Caco-2 (cell line): ENCODE measurements at regions not wholly inside any gene's neighbourhood (a gene's known extent, or its start where the extent isn't known, plus 50 kb on each side); places are given as distances from the start of the nearest gene placed in this dataset.

ENCODE experiments used
- BruUV-seq: library from RNA; stranded (reverse); fragments of 400-500 nt; replicated peaks from 2 replicates; lab custom pipeline; 2021; lab: Mats Ljungman, UMichigan
- CTCF ChIA-PET: fragments of 300-600 bp; sonication (Branson Sonifier 250); formaldehyde crosslinking; loops from one replicate; lab custom pipeline; 2022; ENCODE audit warnings: antibody characterized with exemption; lab: Charles Lee
- POLR2A ChIA-PET: fragments of 300-600 bp; sonication (Branson Sonifier 250); formaldehyde crosslinking; loops from one replicate; lab custom pipeline; 2022; ENCODE audit warnings: antibody characterized with exemption; lab: Charles Lee
- DNase-seq, 2 experiments: peaks; one replicate each; pipeline versions ENCODE4 v3.0.0 to v3.0.0-alpha.2; 2020 to 2022
- H3K27me3 ChIP-seq: replicated peaks from 2 replicates; pipeline ENCODE4 v1.6.0; 2011; ENCODE audit warnings: low read length; ENCODE audit not compliant: control insufficient read depth, insufficient read depth
- H3K36me3 ChIP-seq: 2 replicates; pipeline ENCODE4 v1.5.1; 2011; ENCODE audit warnings: low read length; ENCODE audit not compliant: control insufficient read depth, insufficient read depth
- H3K4me1 ChIP-seq: fragments of 250-450 bp; sonication (Bioruptor Pico); 2 replicates; pipeline ENCODE4 v1.5.1; 2020; ENCODE audit warnings: mild to moderate bottlenecking
- H3K4me3 ChIP-seq: 2 replicates; pipeline ENCODE4 v1.5.1; 2011; ENCODE audit warnings: low read depth, mild to moderate bottlenecking, control low read depth, low read length
- H3K9me3 ChIP-seq: fragments of 250-450 bp; sonication (Bioruptor Pico); 2 replicates; pipeline ENCODE4 v1.5.1; 2020; ENCODE audit warnings: mild to moderate bottlenecking, moderate library complexity
- H3K27ac Mint-ChIP-seq: one replicate; pipeline ENCODE4 v1.8.0; 2022; ENCODE audit warnings: mixed read lengths; ENCODE audit not compliant: unreplicated experiment
- H3K27me3 Mint-ChIP-seq: one replicate; pipeline ENCODE4 v1.8.0; 2022; ENCODE audit warnings: mixed read lengths; ENCODE audit not compliant: insufficient read depth, unreplicated experiment
- H3K36me3 Mint-ChIP-seq: one replicate; pipeline ENCODE4 v1.8.0; 2022; ENCODE audit warnings: mild to moderate bottlenecking, mixed read lengths; ENCODE audit not compliant: insufficient read depth, unreplicated experiment
- H3K4me1 Mint-ChIP-seq: one replicate; pipeline ENCODE4 v1.8.0; 2022; ENCODE audit warnings: low read depth, mixed read lengths; ENCODE audit not compliant: unreplicated experiment
- H3K4me3 Mint-ChIP-seq: one replicate; pipeline ENCODE4 v1.8.0; 2022; ENCODE audit warnings: mild to moderate bottlenecking, moderate library complexity, mixed read lengths; ENCODE audit not compliant: unreplicated experiment
- H3K9me3 Mint-ChIP-seq: one replicate; pipeline ENCODE4 v1.8.0; 2022; ENCODE audit warnings: mixed read lengths; ENCODE audit not compliant: unreplicated experiment
- CTCF ChIP-seq, 2 experiments: fragments of 200-600 bp in 1 of 2; IDR thresholded peaks; 1 replicate in 1 of 2; 2 replicates in 1 of 2; pipeline versions ENCODE4 v1.5.1 to v1.8.0; 2011 to 2022; ENCODE audit warnings: antibody characterized with exemption in 1 of 2, control low read depth in 1 of 2, inconsistent platforms in 1 of 2, low read depth in 1 of 2, low read length in 1 of 2, mild to moderate bottlenecking in 1 of 2, moderate library complexity in 1 of 2; ENCODE audit not compliant: insufficient read depth in 1 of 2, severe bottlenecking in 1 of 2, unreplicated experiment in 1 of 2
- intact Hi-C: fragments of 100-400 bp; cut with micrococcal nuclease; formaldehyde crosslinking; loops from one replicate; pipeline ENCODE4 v1.10.0; 2022; ENCODE audit not compliant: unreplicated experiment

GRCh38 chr15:95998935-95999334 lies 331.6 kb upstream of the NR2F2 start:
- no peaks in the 10 kb centered on the region for H3K27me3 ChIP-seq
- Mint-ChIP-seq H3K27me3 (no peaks in the 10 kb centered on the region), H3K4me1 (no peaks in the 10 kb centered on the region), H3K9me3 (no peaks in the 10 kb centered on the region), H3K36me3 (no peaks in the 10 kb centered on the region), H3K27ac (no peak overlapping the region), H3K4me3 (no peak overlapping the region)
- H3K9me3 ChIP-seq: no peaks in the 10 kb centered on the region
- H3K4me1 ChIP-seq: peaks cover 9% of the 10 kb centered on the region
- no TSS peak for BruUV-seq
- no peak overlapping the region for H3K4me3 ChIP-seq
- CTCF ChIA-PET: no interaction called here
- intact Hi-C loops: no loop called here
- POLR2A ChIA-PET: no interaction called here
- no peak for TF ChIP-seq CTCF (IDR thresholded peaks at IDR 0.05; ENCODE audit: insufficient read depth in 1 of 2, low read depth in 1 of 2, low read length in 1 of 2, severe bottlenecking in 1 of 2, unreplicated experiment in 1 of 2)
- no peaks in the 10 kb centered on the region for H3K36me3 ChIP-seq
- DNase-seq: no peak

GRCh38 chr15:96002890-96003859 lies 327.3 kb upstream of the NR2F2 start:
- Histone ChIP-seq H3K36me3 (no peaks in the 10 kb centered on the region), H3K9me3 (no peaks in the 10 kb centered on the region), H3K4me1 (peaks cover 9% of the 10 kb centered on the region), H3K27me3 (no peaks in the 10 kb centered on the region), H3K4me3 (no peak overlapping the region)
- H3K27ac Mint-ChIP-seq: no peak overlapping the region
- no TSS peak for BruUV-seq
- no peaks in the 10 kb centered on the region for H3K27me3 Mint-ChIP-seq
- H3K4me3 Mint-ChIP-seq: no peak overlapping the region
- ChIA-PET POLR2A (no interaction called here), CTCF (no interaction called here)
- H3K4me1 Mint-ChIP-seq: no peaks in the 10 kb centered on the region
- intact Hi-C loops: loop anchor here (5.0 kb wide), 1 partner anchor 61 kb away; no protein-coding TSS in a partner anchor
- TF ChIP-seq CTCF (IDR thresholded peaks at IDR 0.05; ENCODE audit: insufficient read depth in 1 of 2, low read depth in 1 of 2, low read length in 1 of 2, severe bottlenecking in 1 of 2, unreplicated experiment in 1 of 2): no peak
- H3K36me3 Mint-ChIP-seq: no peaks in the 10 kb centered on the region
- no peaks in the 10 kb centered on the region for H3K9me3 Mint-ChIP-seq
- no peak for DNase-seq

- Mint-ChIP-seq H3K27ac (no peak overlapping the region), H3K36me3 (no peaks in the 10 kb centered on the region), H3K27me3 (no peaks in the 10 kb centered on the region), H3K4me3 (no peak overlapping the region), H3K4me1 (no peaks in the 10 kb centered on the region), H3K9me3 (no peaks in the 10 kb centered on the region)
- Histone ChIP-seq H3K36me3 (no peaks in the 10 kb centered on the region), H3K4me1 (peaks cover 7% of the 10 kb centered on the region), H3K4me3 (no peak overlapping the region), H3K27me3 (no peaks in the 10 kb centered on the region), H3K9me3 (no peaks in the 10 kb centered on the region)
- TF ChIP-seq CTCF (IDR thresholded peaks at IDR 0.05; ENCODE audit: insufficient read depth in 1 of 2, low read depth in 1 of 2, low read length in 1 of 2, severe bottlenecking in 1 of 2, unreplicated experiment in 1 of 2): no peak
- no peak for DNase-seq
- ChIA-PET POLR2A (no interaction called here), CTCF (no interaction called here)
- intact Hi-C loops: no loop called here
- BruUV-seq: no TSS peak
These were observed 324.6 kb upstream of the NR2F2 start for GRCh38 chr15:96005906-96006305.
